CD4-positive, alpha-beta T cell (primary cell): ENCODE measurements at regions not wholly inside any gene's neighbourhood (a gene's known extent, or its start where the extent isn't known, plus 50 kb on each side); places are given as distances from the start of the nearest gene placed in this dataset.

ENCODE experiments used
- ATAC-seq: fragments of 200-7000 bp; cut with Tn5 transposase; one replicate; pipeline ENCODE4 v1.10.0; 2022; ENCODE audit warnings: mild to moderate bottlenecking; ENCODE audit not compliant: poor library complexity
- CTCF ChIA-PET: fragments of 350-600 bp; sonication (Branson Sonifier 250); formaldehyde crosslinking; loops from one replicate; lab custom pipeline; 2021; ENCODE audit warnings: antibody characterized with exemption, inconsistent platforms; lab: Charles Lee
- POLR2A ChIA-PET: fragments of 350-600 bp; sonication (Branson Sonifier 250); formaldehyde crosslinking; loops from one replicate; lab custom pipeline; 2021; ENCODE audit warnings: antibody characterized with exemption, inconsistent platforms; lab: Charles Lee
- DNase-seq, 14 experiments: peaks; one replicate each; pipeline ENCODE4 v3.0.0-alpha.2; 2013 to 2020; ENCODE audit warnings: mixed read lengths in 2 of 14
- H3K27ac ChIP-seq, 2 donors: one replicate each; pipeline versions ENCODE4 v1.5.1 to v1.7.0; 2013; ENCODE audit warnings: low read length in 2 of 2, low read depth in 1 of 2, mild to moderate bottlenecking in 1 of 2
- H3K27me3 ChIP-seq, 2 experiments: 1 replicate in 1 of 2; 2 replicates in 1 of 2; pipeline versions ENCODE4 v1.6.1 to v1.7.0; 2013; ENCODE audit warnings: low read length in 2 of 2, control low read depth in 1 of 2, mild to moderate bottlenecking in 1 of 2, moderate library complexity in 1 of 2; ENCODE audit not compliant: insufficient read depth in 2 of 2, control insufficient read depth in 1 of 2
- H3K36me3 ChIP-seq: one replicate; pipeline ENCODE4 v1.6.1; 2013; ENCODE audit warnings: low read length, control low read depth; ENCODE audit not compliant: insufficient read depth
- H3K4me1 ChIP-seq: one replicate; pipeline ENCODE4 v1.6.1; 2013; ENCODE audit warnings: low read length, control low read depth; ENCODE audit not compliant: insufficient read depth
- H3K4me3 ChIP-seq: one replicate; pipeline ENCODE4 v1.5.1; 2013; ENCODE audit warnings: mild to moderate bottlenecking, low read length, moderate library complexity
- H3K9me3 ChIP-seq, 2 experiments: 1 replicate in 1 of 2; 2 replicates in 1 of 2; pipeline versions ENCODE4 v1.6.1 to v1.7.0; 2013; ENCODE audit warnings: low read length in 2 of 2, mild to moderate bottlenecking in 2 of 2, control low read depth in 1 of 2, moderate library complexity in 1 of 2; ENCODE audit not compliant: control insufficient read depth in 1 of 2, insufficient read depth in 1 of 2
- H3K27ac Mint-ChIP-seq: one replicate; pipeline ENCODE4 v1.8.0; 2020; ENCODE audit warnings: mixed read lengths
- H3K27me3 Mint-ChIP-seq: one replicate; pipeline ENCODE4 v1.8.0; 2021; ENCODE audit warnings: mixed read lengths
- H3K36me3 Mint-ChIP-seq: one replicate; pipeline ENCODE4 v1.8.0; 2021; ENCODE audit warnings: low read depth, mixed read lengths
- H3K4me1 Mint-ChIP-seq: one replicate; pipeline ENCODE4 v1.8.0; 2021; ENCODE audit warnings: low read depth, mixed read lengths
- H3K4me3 Mint-ChIP-seq: one replicate; pipeline ENCODE4 v1.8.0; 2020; ENCODE audit warnings: mild to moderate bottlenecking, mixed read lengths
- H3K9me3 Mint-ChIP-seq: one replicate; pipeline ENCODE4 v1.8.0; 2020; ENCODE audit warnings: mixed read lengths
- CTCF ChIP-seq: fragments of 200-600 bp; IDR thresholded peaks from one replicate; pipeline ENCODE4 v1.8.0; 2022; ENCODE audit warnings: antibody characterized with exemption, mild to moderate bottlenecking
- intact Hi-C, 2 experiments: fragments of 100-400 bp; cut with DNase I in 1 of 2; cut with micrococcal nuclease in 1 of 2; formaldehyde crosslinking; loops; one replicate each; pipeline versions ENCODE4 v1.15.1 to v1.9.0; 2023 to 2025; cut with DNase I, micrococcal nuclease

GRCh38 chr16:88283596-88283995 is 99.2 kb upstream of the ZNF469 start:
- Mint-ChIP-seq H3K36me3 (no peaks in the 10 kb centered on the region), H3K4me3 (no peak overlapping the region), H3K27ac (no peak overlapping the region), H3K9me3 (no peaks in the 10 kb centered on the region), H3K27me3 (no peaks in the 10 kb centered on the region), H3K4me1 (no peaks in the 10 kb centered on the region)
- intact Hi-C loops, result no loop called here
- POLR2A ChIA-PET, result no interaction called here
- Histone ChIP-seq H3K36me3 (no peaks in the 10 kb centered on the region), H3K9me3 (peaks cover 25 to 43% of the 10 kb centered on the region in 2 experiments), H3K27me3 (no peaks in the 10 kb centered on the region), H3K4me1 (no peaks in the 10 kb centered on the region), H3K4me3 (no peak overlapping the region), H3K27ac (no peak overlapping the region)
- CTCF ChIA-PET, result no interaction called here
- DNase-seq (no peak), ATAC-seq (no peak)
- no peak for TF ChIP-seq CTCF

GRCh38 chr16:88284101-88284500 is 98.7 kb upstream of the ZNF469 start:
- peaks cover 26 to 41% of the 10 kb centered on the region in 2 experiments for H3K9me3 ChIP-seq
- POLR2A ChIA-PET, result no interaction called here
- Mint-ChIP-seq H3K9me3 (no peaks in the 10 kb centered on the region), H3K36me3 (no peaks in the 10 kb centered on the region), H3K4me3 (no peak overlapping the region), H3K4me1 (no peaks in the 10 kb centered on the region), H3K27ac (no peak overlapping the region), H3K27me3 (no peaks in the 10 kb centered on the region)
- no peaks in the 10 kb centered on the region for H3K36me3 ChIP-seq
- H3K4me3 ChIP-seq, result no peak overlapping the region
- H3K27ac ChIP-seq, result no peak overlapping the region
- no peak for ATAC-seq
- intact Hi-C loops, result no loop called here
- no peaks in the 10 kb centered on the region for H3K27me3 ChIP-seq
- DNase-seq, result no peak
- no peak for TF ChIP-seq CTCF
- CTCF ChIA-PET, result no interaction called here
- H3K4me1 ChIP-seq, result no peaks in the 10 kb centered on the region

DNA sequence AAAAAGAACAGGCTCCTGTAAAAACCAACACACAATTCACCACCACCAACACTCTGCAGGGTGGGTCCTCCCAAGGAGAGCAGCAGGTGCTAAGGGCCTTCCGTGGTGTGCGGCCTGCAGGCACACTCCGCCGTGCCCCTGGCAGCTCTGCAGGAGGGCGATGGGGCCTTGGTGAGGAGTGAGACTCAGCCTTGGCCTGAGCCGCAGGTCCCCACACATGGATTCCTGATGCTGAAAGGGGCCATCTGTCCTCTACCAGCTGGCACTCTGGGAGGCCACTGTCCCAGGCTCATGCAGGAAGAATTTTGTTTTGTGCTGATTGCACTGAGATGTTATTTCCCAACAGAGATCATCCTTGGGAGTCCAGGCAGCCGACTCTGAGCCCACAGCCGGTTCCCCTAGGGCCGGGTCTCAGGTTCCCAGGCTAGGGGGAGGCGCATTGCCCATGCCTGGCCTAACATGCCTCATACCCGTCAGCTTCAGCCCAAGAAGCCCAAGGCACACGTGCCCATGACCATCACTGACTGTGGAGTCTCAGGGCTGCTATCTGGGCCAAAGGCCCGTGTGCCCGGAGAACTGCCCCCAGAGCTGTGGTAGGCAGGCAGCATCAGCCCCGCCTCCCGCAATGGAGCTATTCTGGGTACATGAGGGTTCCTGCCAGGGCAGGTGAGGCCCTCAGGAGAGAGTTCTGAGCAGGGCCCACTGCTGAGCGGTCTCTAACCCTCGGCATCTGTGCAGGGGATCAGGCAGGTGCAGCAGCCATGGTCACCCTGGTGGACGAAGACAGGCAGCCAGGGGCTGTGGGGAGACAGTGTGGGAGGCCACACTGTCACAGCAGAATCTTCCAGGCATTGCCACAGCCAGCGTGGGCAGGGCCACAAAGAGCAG is 97.9 kb upstream of the ZNF469 start:
- TF ChIP-seq CTCF, result no peak
- H3K27me3 ChIP-seq, result no peaks in the 10 kb centered on the region
- H3K27me3 Mint-ChIP-seq, result no peaks in the 10 kb centered on the region
- H3K27ac ChIP-seq, result no peak overlapping the region
- no peak for DNase-seq
- no peak for ATAC-seq
- intact Hi-C loops, result no loop called here
- CTCF ChIA-PET, result no interaction called here
- no peak overlapping the region for H3K27ac Mint-ChIP-seq
- no peaks in the 10 kb centered on the region for H3K4me1 ChIP-seq
- H3K4me3 Mint-ChIP-seq, result no peak overlapping the region
- H3K9me3 ChIP-seq, result peaks cover 26 to 43% of the 10 kb centered on the region in 2 experiments
- H3K9me3 Mint-ChIP-seq, result no peaks in the 10 kb centered on the region
- H3K36me3 ChIP-seq, result no peaks in the 10 kb centered on the region
- no peaks in the 10 kb centered on the region for H3K4me1 Mint-ChIP-seq
- no peaks in the 10 kb centered on the region for H3K36me3 Mint-ChIP-seq
- POLR2A ChIA-PET, result no interaction called here
- no peak overlapping the region for H3K4me3 ChIP-seq
